ENCODE measurements at regions not wholly inside any gene's neighbourhood (a gene's known extent, or its start where the extent isn't known, plus 50 kb on each side); places are given as distances from the start of the nearest gene placed in this dataset.

GRCh38 chrX:14420841-14421240 is 108.5 kb upstream of the GLRA2 start:
- 32 to 61% (median 44%) methylated on average over 2 of the region's 2 CpGs for WGBS, 3 donors
- H3K9me3 ChIP-seq: no peaks in the 10 kb centered on the region
- H3K27ac ChIP-seq: no peak overlapping the region
- no peak overlapping the region for H3K4me3 ChIP-seq
- DNase-seq (no peak), ATAC-seq (no peak)
- intact Hi-C loops (cut with DNase I): no loop called here
- no peak for TF ChIP-seq CTCF (IDR thresholded peaks at IDR 0.05)
- no peaks in the 10 kb centered on the region for H3K36me3 ChIP-seq (ENCODE audit: insufficient read depth in 1 of 2, low read depth in 1 of 2)
- H3K4me1 ChIP-seq: no peaks in the 10 kb centered on the region
- no peaks in the 10 kb centered on the region for H3K27me3 ChIP-seq (ENCODE audit: insufficient read depth in 3 of 3, low read length in 2 of 3)

GRCh38 chrX:14412686-14413085 is 116.7 kb upstream of the GLRA2 start:
- Histone ChIP-seq H3K9me3 (no peaks in the 10 kb centered on the region), H3K27ac (no peak overlapping the region), H3K4me3 (no peak overlapping the region), H3K27me3 (ENCODE audit: insufficient read depth in 3 of 3, low read length in 2 of 3) (no peaks in the 10 kb centered on the region), H3K36me3 (ENCODE audit: insufficient read depth in 1 of 2, low read depth in 1 of 2) (no peaks in the 10 kb centered on the region), H3K4me1 (no peaks in the 10 kb centered on the region)
- WGBS, 3 donors: 64 to 95% (median 91%) methylated on average over 1 of the region's 1 CpG
- TF ChIP-seq CTCF (IDR thresholded peaks at IDR 0.05): no peak
- no peak for ATAC-seq
- DNase-seq: no peak
- intact Hi-C loops (cut with DNase I): no loop called here

- TF ChIP-seq CTCF (IDR thresholded peaks at IDR 0.05): no peak
- H3K4me3 ChIP-seq: no peak overlapping the region
- H3K4me1 ChIP-seq: no peaks in the 10 kb centered on the region
- intact Hi-C loops (cut with DNase I): no loop called here
- 7 to 22% (median 20%) methylated on average over 1 of the region's 1 CpG for WGBS, 3 donors
- no peaks in the 10 kb centered on the region for H3K9me3 ChIP-seq
- no peak for ATAC-seq
- no peaks in the 10 kb centered on the region for H3K27me3 ChIP-seq (ENCODE audit: insufficient read depth in 3 of 3, low read length in 2 of 3)
- H3K36me3 ChIP-seq (ENCODE audit: insufficient read depth in 1 of 2, low read depth in 1 of 2): no peaks in the 10 kb centered on the region
- H3K27ac ChIP-seq: no peak overlapping the region
- no peak for DNase-seq
Measured at GRCh38 chrX:14411326-14411725, 118.0 kb upstream of the GLRA2 start.

GRCh38 chrX:14409341-14409740 is 120.0 kb upstream of the GLRA2 start:
- no peaks in the 10 kb centered on the region for H3K9me3 ChIP-seq
- no peak for TF ChIP-seq CTCF (IDR thresholded peaks at IDR 0.05)
- 31 to 38% (median 36%) methylated on average over 2 of the region's 2 CpGs for WGBS, 3 donors
- no peaks in the 10 kb centered on the region for H3K27me3 ChIP-seq (ENCODE audit: insufficient read depth in 3 of 3, low read length in 2 of 3)
- H3K27ac ChIP-seq: no peak overlapping the region
- intact Hi-C loops (cut with DNase I): no loop called here
- no peak for ATAC-seq
- no peak overlapping the region for H3K4me3 ChIP-seq
- H3K4me1 ChIP-seq: no peaks in the 10 kb centered on the region
- DNase-seq: no peak
- no peaks in the 10 kb centered on the region for H3K36me3 ChIP-seq (ENCODE audit: insufficient read depth in 1 of 2, low read depth in 1 of 2)

- intact Hi-C loops (cut with DNase I): no loop called here
- TF ChIP-seq CTCF (IDR thresholded peaks at IDR 0.05): no peak
- ATAC-seq (no peak), DNase-seq (no peak)
- Histone ChIP-seq H3K4me3 (no peak overlapping the region), H3K27ac (no peak overlapping the region), H3K9me3 (no peaks in the 10 kb centered on the region), H3K36me3 (ENCODE audit: insufficient read depth in 1 of 2, low read depth in 1 of 2) (no peaks in the 10 kb centered on the region), H3K4me1 (no peaks in the 10 kb centered on the region), H3K27me3 (ENCODE audit: insufficient read depth in 3 of 3, low read length in 2 of 3) (no peaks in the 10 kb centered on the region)
Measured at GRCh38 chrX:14406225-14406624, 123.1 kb upstream of the GLRA2 start.
